HG03139 (cell line): ENCODE measurements at regions not wholly inside any gene's neighbourhood (a gene's known extent, or its start where the extent isn't known, plus 50 kb on each side); places are given as distances from the start of the nearest gene placed in this dataset.
"Not testable (repeated sequence)": the region's sequence is repeated elsewhere in the genome, so short reads cannot be mapped to it uniquely, and the experiment has no call there.

ENCODE experiments used
- ATAC-seq: cut with Tn5 transposase; IDR thresholded peaks from one replicate; pipeline ENCODE4 v1.9.1; 2021; ENCODE audit not compliant: unreplicated experiment

- no peak for ATAC-seq
Measured at GRCh38 chr4:117014236-117014635, 71.1 kb downstream of the TRAM1L1 start.

- no peak for ATAC-seq
Measured at GRCh38 chr4:117010671-117011070, 74.7 kb downstream of the TRAM1L1 start.

- ATAC-seq: peak; percentile 65
Measured at GRCh38 chr4:117001077-117001476, 84.3 kb downstream of the TRAM1L1 start.

GRCh38 chr4:116982656-116983055 lies 102.7 kb downstream of the TRAM1L1 start:
- no peak for ATAC-seq

DNA sequence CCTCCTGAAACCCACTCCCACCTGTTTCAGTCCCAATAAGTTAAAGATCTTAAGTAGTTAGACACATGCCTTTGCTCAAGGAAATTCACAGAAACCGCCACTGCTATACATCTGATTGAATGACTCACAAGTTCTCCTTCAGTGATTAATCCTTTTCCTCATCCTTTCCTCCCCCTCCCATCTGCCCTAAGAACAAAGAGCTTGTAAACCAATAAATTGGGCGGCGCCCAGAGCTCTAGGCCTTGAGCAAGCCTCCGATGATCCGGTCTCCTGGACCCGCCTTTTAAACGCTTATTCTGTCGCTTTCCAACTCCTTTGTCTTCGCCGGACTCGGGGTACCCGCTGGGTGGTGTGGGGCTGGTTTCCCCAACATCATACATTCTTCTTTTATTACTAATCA lies 104.9 kb downstream of the TRAM1L1 start:
- not testable (repeated sequence) for ATAC-seq

- ATAC-seq: no peak
Measured at GRCh38 chr4:116959045-116959444, 126.3 kb downstream of the TRAM1L1 start.

- no peak for ATAC-seq
Measured at GRCh38 chr4:116953947-116954346, 131.4 kb downstream of the TRAM1L1 start.

DNA sequence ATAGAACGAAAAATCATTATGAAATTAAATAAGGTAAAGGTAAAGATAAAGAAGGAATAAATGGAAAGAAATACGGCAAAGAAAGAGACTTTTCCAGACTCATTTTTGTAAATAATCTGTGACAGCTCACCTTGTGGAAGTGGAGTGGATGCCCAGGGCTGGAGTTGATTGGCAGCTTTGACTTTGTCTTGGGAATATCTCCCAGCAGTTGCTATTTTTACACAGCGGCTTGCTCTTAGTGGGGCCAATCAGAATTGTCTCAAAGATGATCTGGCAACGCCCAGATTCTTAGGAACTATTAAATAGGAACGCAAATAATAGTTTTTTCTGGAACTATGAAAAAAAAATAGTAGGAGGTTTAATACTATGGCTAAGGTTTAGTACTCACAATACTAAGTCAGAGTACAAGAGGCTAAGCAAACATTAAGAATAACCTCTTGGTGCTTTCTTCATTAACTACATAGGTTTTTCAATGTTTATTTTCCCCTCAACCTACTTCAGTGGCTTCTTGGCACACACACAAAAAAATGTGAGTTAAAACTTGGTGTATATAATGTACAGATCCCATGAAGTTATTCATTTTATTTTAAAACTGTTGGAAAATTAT lies 132.7 kb downstream of the TRAM1L1 start:
- ATAC-seq: no peak

GRCh38 chr4:116949856-116950255 lies 135.5 kb downstream of the TRAM1L1 start:
- no peak for ATAC-seq

DNA sequence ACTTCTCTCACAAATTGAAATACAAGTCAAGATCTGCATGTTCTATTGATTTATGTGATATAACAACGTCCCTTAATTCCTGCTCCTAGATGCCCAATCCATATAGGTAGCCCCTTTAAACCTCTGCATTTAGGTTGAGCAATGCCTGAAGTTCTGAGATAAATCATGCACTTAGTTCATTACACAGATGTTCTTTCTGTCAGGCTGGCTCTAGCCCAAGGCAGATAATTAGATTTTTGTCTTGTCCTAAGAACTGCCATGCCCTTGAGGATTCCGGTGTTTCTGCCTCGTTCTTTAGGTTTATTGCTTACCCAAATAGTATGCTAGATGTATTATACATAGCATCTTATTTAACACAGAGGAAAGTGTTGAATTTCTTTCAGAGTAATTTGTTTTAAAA lies 143.1 kb downstream of the TRAM1L1 start:
- ATAC-seq: no peak

DNA sequence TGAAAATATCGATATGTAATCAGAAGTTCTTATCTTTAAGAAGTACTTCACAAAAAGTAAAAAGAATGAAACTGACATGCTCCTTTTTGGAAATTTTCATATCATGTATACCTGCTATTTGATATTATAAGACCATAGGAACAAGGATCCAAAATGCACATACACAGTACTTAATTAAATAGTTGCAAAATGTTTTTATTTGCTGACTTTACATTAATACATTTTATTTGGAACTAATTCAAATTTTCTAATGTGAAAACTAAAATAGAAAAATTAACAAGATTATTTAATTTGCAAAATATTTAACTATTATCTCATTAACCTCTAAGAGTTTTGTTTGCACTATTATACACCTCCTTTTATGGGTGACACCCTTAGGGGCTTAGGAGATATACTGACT lies 155.0 kb downstream of the TRAM1L1 start:
- no peak for ATAC-seq

DNA sequence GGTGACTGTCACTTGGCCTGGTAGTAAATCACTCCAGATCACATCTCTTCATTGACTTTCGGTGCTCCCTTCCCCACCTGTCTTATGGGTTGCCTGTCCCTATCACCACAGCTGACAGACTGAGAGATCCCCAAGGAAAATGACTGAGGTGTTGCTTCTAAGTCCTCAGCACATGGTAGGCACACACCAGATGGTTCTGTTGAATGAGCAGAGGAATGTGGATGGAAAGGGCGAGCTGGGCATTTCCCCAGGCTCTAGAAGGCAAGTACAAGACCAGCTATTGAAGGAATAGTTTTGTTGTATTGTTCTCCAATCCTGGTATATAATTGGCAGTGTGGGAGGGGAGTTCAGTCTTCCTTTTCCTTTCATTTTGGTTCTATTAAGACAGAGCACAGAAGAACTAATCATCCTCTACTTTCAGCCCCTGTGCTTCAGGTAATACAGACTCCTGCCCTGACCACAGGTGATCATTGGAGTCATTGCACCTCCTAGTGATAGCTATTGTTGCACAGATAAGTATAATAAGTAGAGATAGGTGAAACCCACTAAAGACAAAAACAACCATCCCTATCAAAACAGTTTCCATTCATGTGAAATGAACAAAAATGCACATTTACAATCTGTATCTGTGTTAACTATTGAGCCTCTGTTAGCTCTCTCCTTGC lies 158.6 kb downstream of the TRAM1L1 start:
- ATAC-seq: no peak

DNA sequence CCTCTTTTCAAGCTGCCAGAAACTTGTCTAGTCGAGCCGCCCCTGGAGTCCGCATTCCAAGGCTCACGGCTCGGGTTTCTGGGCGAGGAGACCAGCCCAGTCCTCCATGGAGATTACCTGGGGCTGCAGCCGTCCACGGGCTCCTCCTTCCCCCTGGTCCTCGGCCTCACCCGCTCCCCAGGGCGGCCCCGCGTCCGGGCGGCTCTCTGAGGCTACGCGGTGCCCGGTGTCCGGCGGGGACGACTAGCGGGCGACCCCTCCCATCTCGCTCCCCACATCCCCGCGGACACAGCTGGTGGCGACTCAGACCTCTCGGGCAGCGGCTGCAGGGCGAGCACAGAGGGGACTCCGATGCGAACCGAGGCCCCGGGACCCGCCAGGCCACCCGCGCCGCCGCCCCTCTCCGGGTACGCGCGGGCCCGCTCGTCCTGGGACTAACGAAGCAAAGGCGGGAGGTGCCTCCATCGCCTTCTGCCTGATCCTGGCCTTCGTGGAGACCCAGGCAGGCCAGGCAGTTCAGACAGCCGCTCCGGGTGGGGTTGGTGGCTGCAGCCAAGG lies 159.4 kb downstream of the TRAM1L1 start:
- no peak for ATAC-seq

GRCh38 chr4:116923389-116923788 lies 162.0 kb downstream of the TRAM1L1 start:
- no peak for ATAC-seq

DNA sequence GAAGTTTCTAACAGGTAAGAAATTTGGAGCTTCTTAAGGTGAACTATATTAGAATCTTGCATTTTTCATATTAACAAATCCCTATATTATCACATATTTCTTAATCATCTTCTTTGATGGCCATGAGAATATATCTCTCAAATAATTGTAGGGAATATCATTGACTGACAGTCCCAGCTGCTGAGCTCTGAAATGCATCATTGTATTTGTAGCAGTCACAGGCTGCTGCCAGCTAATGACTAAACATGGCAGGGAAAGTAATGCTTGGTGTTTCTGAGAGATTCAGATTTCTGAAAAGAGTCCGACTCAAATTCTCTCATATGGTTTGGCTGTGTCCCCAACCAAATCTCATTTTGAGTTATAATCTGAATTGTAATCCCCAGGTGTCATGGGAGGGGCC lies 171.9 kb downstream of the TRAM1L1 start:
- no peak for ATAC-seq

- no peak for ATAC-seq
Measured at GRCh38 chr4:116906758-116907157, 178.6 kb downstream of the TRAM1L1 start.

GRCh38 chr4:116899561-116899960 lies 185.8 kb downstream of the TRAM1L1 start:
- ATAC-seq: no peak

DNA sequence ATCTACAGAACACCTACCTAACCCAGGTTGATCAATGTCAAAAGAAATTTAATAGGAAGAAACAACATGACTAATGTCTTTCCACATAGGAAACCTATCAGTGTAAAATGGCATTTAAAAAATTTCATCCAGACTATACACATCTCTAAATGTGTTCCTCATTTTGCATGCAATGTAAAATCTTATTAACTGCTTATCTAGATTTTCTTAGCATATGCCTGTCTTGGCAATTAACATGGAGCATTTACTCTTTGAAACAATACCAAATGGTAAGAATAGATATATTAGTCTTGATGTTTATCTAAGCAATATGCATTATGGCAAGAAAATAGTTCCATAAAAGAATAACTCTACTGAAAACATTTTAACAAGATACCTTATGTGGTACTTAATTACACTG lies 199.8 kb downstream of the TRAM1L1 start:
- no peak for ATAC-seq

DNA sequence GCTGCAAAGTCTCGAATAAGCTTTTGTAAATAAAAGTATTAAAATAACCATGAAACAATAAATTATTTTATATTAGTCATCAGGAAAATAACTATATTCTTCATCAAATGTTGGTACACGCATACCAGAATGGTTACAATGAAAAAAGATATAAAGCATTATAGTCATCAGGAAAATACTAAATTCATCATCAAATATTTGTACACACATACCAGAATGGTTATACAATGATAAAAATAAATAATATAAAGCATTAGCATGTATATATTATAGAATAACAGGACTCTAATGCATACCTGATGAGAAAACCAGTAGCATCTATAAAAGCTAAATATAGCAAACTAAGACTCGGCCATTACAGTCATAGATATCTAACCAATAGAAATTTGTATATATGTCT lies 202.9 kb downstream of the TRAM1L1 start:
- no peak for ATAC-seq

DNA sequence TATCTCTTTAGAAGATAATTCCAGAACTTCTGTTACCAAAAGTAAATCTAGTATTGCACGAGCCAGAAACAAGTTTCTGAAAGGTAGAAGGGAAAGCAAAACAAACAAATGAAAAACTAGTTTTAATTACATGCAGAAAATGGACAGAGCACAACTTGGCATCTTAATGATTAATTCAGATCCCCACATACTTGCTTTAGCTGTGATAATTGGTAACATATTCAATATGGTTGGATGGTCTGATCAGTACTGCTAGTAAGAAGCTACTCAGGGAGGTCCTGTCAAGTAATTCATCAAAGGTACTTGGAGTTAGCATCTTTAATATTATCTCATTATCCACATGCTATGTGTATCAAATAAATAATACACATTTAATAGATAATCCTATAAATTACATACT lies 204.3 kb downstream of the TRAM1L1 start:
- ATAC-seq: peak; percentile 90

GRCh38 chr4:116880625-116881024 lies 204.8 kb downstream of the TRAM1L1 start:
- peak; percentile 58 for ATAC-seq

- no peak for ATAC-seq
Measured at GRCh38 chr4:116878280-116878679, 207.1 kb downstream of the TRAM1L1 start.

DNA sequence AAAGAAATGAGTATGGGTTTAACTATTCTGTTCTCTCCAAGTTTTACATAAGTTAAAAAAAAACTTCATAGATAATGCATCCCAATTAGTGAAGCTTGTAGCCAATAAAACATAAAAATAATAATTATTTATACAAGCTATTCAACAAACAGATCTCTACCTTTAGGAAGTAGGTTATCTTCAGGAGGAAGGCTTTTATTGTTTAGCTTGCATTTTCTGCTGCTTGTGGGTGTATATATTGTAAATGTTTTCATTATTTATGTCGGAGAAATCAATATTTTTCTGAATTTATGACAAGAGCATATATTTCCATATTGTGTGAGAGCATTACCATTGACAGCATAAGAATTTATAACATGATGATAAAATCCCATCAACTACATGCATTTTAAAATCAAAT lies 208.3 kb downstream of the TRAM1L1 start:
- no peak for ATAC-seq
